ENCODE measurements at regions not wholly inside any gene's neighbourhood (a gene's known extent, or its start where the extent isn't known, plus 50 kb on each side); places are given as distances from the start of the nearest gene placed in this dataset.
A peak's percentile ranks its signal among the peaks of the same experiment; 100 is the strongest.

DNA sequence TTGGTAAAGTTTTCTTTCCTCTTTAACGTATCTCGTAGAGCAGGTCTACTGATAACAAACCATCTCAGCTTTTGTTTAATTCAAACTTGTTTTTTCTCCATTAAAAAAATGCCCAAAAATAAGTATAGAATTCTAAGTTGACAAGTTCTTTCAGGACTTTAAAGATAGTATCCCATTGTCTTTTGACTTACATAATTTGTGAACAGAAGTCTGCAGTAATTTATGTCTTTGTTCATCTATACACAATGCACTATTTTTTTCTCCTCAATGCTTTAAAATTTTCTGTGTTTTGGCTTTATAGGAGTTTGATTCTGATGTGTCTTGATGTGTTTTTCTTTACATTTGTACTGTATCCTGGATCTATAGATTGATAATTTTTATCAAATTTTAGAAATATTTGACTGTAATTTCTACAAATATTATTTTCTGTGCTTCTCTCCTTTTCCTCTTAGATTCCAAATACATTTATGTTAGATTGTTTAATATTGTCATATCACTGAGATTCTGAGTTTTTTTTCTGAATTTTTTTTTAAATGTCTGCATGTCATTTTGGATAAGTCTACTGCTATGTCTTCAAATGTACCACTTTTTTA lies 143.3 kb downstream of the FTCDNL1 start:
- Histone ChIP-seq H3K4me1 (no peaks in the 10 kb centered on the region), H3K4me3 (no peak overlapping the region), H3K9me3 (no peaks in the 10 kb centered on the region), H3K27ac (no peak overlapping the region), H3K36me3 (no peaks in the 10 kb centered on the region), H3K27me3 (no peaks in the 10 kb centered on the region)
- TF ChIP-seq, protein P1, sequence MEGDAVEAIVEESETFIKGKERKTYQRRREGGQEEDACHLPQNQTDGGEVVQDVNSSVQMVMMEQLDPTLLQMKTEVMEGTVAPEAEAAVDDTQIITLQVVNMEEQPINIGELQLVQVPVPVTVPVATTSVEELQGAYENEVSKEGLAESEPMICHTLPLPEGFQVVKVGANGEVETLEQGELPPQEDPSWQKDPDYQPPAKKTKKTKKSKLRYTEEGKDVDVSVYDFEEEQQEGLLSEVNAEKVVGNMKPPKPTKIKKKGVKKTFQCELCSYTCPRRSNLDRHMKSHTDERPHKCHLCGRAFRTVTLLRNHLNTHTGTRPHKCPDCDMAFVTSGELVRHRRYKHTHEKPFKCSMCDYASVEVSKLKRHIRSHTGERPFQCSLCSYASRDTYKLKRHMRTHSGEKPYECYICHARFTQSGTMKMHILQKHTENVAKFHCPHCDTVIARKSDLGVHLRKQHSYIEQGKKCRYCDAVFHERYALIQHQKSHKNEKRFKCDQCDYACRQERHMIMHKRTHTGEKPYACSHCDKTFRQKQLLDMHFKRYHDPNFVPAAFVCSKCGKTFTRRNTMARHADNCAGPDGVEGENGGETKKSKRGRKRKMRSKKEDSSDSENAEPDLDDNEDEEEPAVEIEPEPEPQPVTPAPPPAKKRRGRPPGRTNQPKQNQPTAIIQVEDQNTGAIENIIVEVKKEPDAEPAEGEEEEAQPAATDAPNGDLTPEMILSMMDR (IDR thresholded peaks at IDR 0.05) = no peak
- TF ChIP-seq POLR2A (IDR thresholded peaks at IDR 0.05) = no peak
- intact Hi-C loops (cut with DNase I) = no loop called here
- WGBS, 2 donors = 82 to 97% methylated on average over 2 of the region's 2 CpGs
- no peak for DNase-seq

DNA sequence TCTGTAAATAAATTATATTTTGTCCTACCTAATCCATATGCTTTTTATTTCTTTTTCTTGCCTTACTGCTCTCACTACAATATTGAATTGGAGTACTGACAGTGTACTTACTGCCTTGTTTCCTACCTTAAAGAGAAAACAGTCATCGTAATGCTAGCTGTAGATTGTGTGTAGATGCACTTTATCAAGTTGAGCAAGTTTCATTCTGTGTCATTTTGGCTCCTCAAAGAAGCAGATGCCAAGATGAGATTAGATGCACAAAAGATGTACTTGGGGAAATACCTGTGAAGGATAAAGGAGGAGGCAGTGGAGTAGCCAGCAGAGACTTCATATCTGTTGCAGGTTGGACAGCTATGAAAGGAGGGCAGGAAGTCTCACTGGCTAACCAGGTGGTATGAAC lies 145.5 kb downstream of the FTCDNL1 start:
- Histone ChIP-seq H3K4me3 (no peak overlapping the region), H3K27ac (no peak overlapping the region), H3K27me3 (no peaks in the 10 kb centered on the region), H3K36me3 (no peaks in the 10 kb centered on the region), H3K4me1 (no peaks in the 10 kb centered on the region), H3K9me3 (no peaks in the 10 kb centered on the region)
- 38 to 56% methylated on average over 1 of the region's 1 CpG for WGBS, 2 donors
- TF ChIP-seq, protein P1 (IDR thresholded peaks at IDR 0.05) = no peak
- no peak for TF ChIP-seq POLR2A (IDR thresholded peaks at IDR 0.05)
- intact Hi-C loops (cut with DNase I) = no loop called here
- no peak for DNase-seq

DNA sequence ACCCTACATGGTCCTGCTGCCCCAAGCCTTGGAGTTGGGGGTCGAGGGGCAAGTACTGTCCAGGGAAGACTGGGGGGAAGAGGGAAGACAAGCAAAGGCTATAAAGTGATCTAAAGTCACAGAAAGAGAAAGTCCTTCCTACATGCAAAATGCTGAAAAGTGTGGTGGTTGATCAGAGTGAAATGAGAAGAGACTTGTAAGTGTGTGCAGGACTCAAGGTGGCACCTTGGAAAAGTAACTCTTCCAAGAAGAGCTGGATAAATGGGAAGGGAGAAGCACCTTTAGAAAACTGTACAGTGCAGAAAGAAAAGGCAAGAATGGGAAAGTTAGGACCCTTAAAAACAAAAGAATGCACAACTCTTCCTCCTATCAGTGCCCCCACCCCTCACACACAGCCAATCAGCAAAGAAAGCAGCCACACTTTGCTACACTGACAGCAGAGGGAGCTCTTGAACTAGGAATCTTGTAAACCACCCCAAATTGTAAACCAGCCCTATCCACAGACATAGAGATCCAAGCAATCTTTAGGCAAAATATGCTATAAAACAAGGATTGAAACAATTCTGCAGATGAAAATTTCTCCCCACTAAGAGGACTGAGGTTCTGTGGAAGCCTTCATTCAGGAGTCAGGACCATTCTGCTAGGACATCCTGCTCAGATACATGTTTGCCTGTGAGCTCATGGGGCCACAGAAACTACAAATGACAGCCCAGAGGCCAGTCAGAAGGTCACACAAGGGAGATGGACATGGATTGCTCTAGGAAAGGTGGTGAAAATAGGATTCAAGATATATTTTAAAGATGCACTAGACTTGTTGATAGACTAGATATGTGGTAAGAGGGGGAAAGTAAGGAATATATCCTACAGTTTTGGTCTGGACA lies 146.4 kb downstream of the FTCDNL1 start:
- intact Hi-C loops (cut with DNase I) = loop anchor here (5.0 kb wide), 1 partner anchor 153 kb away; no protein-coding TSS in a partner anchor
- WGBS, 2 donors = 63 to 69% methylated on average over 1 of the region's 1 CpG

DNA sequence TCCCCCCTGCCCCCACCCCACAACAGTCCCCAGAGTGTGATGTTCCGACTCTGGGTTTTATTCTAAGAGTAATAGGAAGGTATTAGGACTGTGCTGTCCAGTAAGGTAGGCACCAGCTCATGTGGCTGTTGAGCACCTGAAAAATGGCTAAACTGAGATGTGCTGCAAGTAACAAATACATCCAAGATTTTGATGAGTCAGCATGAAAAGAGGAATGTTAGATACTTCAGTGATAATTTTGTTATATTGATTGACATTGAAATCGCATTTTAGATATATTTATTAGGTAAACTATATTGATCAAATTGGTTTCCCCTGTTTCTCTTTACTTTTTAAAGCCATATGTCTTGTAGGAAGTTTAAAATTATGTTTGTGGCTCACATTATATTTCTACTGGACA lies 147.8 kb downstream of the FTCDNL1 start:
- Histone ChIP-seq H3K9me3 (no peaks in the 10 kb centered on the region), H3K4me1 (no peaks in the 10 kb centered on the region), H3K4me3 (no peak overlapping the region), H3K27ac (no peak overlapping the region), H3K27me3 (no peaks in the 10 kb centered on the region), H3K36me3 (no peaks in the 10 kb centered on the region)
- TF ChIP-seq, protein P1 (IDR thresholded peaks at IDR 0.05) = no peak
- TF ChIP-seq POLR2A (IDR thresholded peaks at IDR 0.05) = no peak
- intact Hi-C loops (cut with DNase I) = loop anchor here (5.0 kb wide), 1 partner anchor 154 kb away; no protein-coding TSS in a partner anchor
- 47 to 75% methylated on average over 2 of the region's 2 CpGs for WGBS, 2 donors
- DNase-seq = no peak

More for the DNA sequence above, 146.4 kb downstream of the FTCDNL1 start:
- Histone ChIP-seq H3K27me3 (no peaks in the 10 kb centered on the region), H3K36me3 (no peaks in the 10 kb centered on the region), H3K9me3 (no peaks in the 10 kb centered on the region), H3K4me1 (no peaks in the 10 kb centered on the region), H3K27ac (no peak overlapping the region), H3K4me3 (no peak overlapping the region)
- TF ChIP-seq POLR2A (IDR thresholded peaks at IDR 0.05) = no peak
- TF ChIP-seq, protein P1 (IDR thresholded peaks at IDR 0.05) = peak in 5 of 6 experiments; percentile 47 to 68 (median 58)
- DNase-seq = no peak

DNA sequence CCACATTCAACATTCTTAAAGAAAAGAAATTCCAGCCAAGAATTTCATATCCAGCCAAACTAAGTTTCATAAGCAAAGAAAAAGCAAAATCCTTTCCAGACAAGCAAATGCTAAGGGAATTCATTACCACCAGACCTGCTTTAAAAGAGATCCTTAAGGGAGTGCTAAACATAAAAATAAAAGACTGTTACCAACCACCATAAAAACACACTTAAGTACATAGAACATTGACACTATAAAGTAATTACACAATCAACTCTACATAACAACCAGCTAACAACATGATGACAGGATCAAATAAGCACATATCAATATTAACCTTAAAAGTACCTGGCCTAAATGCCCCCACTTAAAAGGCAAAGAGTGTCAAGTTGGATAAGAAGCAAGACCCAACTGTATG lies 153.5 kb downstream of the FTCDNL1 start:
- no peak overlapping the region for H3K4me3 ChIP-seq
- H3K27ac ChIP-seq = no peak overlapping the region
- no peaks in the 10 kb centered on the region for H3K27me3 ChIP-seq
- no peak for DNase-seq
- intact Hi-C loops (cut with DNase I) = no loop called here
- no peaks in the 10 kb centered on the region for H3K36me3 ChIP-seq
- no peaks in the 10 kb centered on the region for H3K4me1 ChIP-seq
- no peaks in the 10 kb centered on the region for H3K9me3 ChIP-seq
- TF ChIP-seq POLR2A (IDR thresholded peaks at IDR 0.05) = no peak
- TF ChIP-seq, protein P1 (IDR thresholded peaks at IDR 0.05) = no peak

Data from esophagus squamous epithelium (tissue), 5 donors.